Thoracic aorta (tissue), 2 donors: ENCODE measurements at regions not wholly inside any gene's neighbourhood (a gene's known extent, or its start where the extent isn't known, plus 50 kb on each side); places are given as distances from the start of the nearest gene placed in this dataset.
A peak's percentile ranks its signal among the peaks of the same experiment; 100 is the strongest.

Experiments used
- ATAC-seq: fragments of 150-250 bp; one replicate; pipeline ENCODE4 v1.8.0; 2017; ENCODE audit warnings: low read depth; ENCODE audit not compliant: insufficient number of reproducible peaks, low FRiP score
- DNase-seq: peaks from one replicate; pipeline ENCODE4 v3.0.0-alpha.2; 2020; ENCODE audit warnings: low spot score
- H3K27ac ChIP-seq, 2 donors: fragments of 200-600 bp; sonication (generic); 1 replicate in 1 of 2; 2 replicates in 1 of 2; pipeline ENCODE4 v1.5.1; 2016; ENCODE audit warnings: mild to moderate bottlenecking in 2 of 2, moderate library complexity in 2 of 2
- H3K27me3 ChIP-seq: fragments of 200-600 bp; sonication (generic); replicated peaks from 2 replicates; pipeline ENCODE4 v1.6.0; 2016; ENCODE audit warnings: mild to moderate bottlenecking; ENCODE audit not compliant: insufficient read depth
- H3K36me3 ChIP-seq: fragments of 200-600 bp; sonication (generic); one replicate; pipeline ENCODE4 v1.5.1; 2016
- H3K4me1 ChIP-seq, 2 donors: fragments of 200-600 bp; sonication (generic); 1 replicate in 1 of 2; 2 replicates in 1 of 2; pipeline versions ENCODE4 v1.5.1 to v1.6.0; 2016; ENCODE audit warnings: low read depth in 2 of 2, mild to moderate bottlenecking in 1 of 2; ENCODE audit not compliant: control insufficient read depth in 1 of 2
- H3K4me3 ChIP-seq: fragments of 200-600 bp; sonication (generic); 2 replicates; pipeline ENCODE4 v1.5.1; 2016; ENCODE audit warnings: mild to moderate bottlenecking
- H3K9me3 ChIP-seq: fragments of 200-600 bp; sonication (generic); 2 replicates; pipeline ENCODE4 v1.5.1; 2016
- TF ChIP-seq, protein P1 (sequence below): fragments of 200-600 bp; sonication (generic); IDR thresholded peaks from one replicate; pipeline ENCODE4 v1.5.1; 2019; ENCODE audit warnings: antibody characterized with exemption

- H3K9me3 ChIP-seq: no peaks in the 10 kb centered on the region
- DNase-seq (no peak), ATAC-seq (no peak)
- TF ChIP-seq, protein P1, sequence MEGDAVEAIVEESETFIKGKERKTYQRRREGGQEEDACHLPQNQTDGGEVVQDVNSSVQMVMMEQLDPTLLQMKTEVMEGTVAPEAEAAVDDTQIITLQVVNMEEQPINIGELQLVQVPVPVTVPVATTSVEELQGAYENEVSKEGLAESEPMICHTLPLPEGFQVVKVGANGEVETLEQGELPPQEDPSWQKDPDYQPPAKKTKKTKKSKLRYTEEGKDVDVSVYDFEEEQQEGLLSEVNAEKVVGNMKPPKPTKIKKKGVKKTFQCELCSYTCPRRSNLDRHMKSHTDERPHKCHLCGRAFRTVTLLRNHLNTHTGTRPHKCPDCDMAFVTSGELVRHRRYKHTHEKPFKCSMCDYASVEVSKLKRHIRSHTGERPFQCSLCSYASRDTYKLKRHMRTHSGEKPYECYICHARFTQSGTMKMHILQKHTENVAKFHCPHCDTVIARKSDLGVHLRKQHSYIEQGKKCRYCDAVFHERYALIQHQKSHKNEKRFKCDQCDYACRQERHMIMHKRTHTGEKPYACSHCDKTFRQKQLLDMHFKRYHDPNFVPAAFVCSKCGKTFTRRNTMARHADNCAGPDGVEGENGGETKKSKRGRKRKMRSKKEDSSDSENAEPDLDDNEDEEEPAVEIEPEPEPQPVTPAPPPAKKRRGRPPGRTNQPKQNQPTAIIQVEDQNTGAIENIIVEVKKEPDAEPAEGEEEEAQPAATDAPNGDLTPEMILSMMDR: no peak
- H3K4me3 ChIP-seq: no peak overlapping the region
- no peaks in the 10 kb centered on the region for H3K36me3 ChIP-seq
- no peaks in the 10 kb centered on the region for H3K27me3 ChIP-seq
- H3K27ac ChIP-seq: no peak overlapping the region
- peaks cover 5 to 13% of the 10 kb centered on the region in 2 donors for H3K4me1 ChIP-seq
These were observed 167.6 kb upstream of the WWC1 start for GRCh38 chr5:168123631-168124528.

DNA sequence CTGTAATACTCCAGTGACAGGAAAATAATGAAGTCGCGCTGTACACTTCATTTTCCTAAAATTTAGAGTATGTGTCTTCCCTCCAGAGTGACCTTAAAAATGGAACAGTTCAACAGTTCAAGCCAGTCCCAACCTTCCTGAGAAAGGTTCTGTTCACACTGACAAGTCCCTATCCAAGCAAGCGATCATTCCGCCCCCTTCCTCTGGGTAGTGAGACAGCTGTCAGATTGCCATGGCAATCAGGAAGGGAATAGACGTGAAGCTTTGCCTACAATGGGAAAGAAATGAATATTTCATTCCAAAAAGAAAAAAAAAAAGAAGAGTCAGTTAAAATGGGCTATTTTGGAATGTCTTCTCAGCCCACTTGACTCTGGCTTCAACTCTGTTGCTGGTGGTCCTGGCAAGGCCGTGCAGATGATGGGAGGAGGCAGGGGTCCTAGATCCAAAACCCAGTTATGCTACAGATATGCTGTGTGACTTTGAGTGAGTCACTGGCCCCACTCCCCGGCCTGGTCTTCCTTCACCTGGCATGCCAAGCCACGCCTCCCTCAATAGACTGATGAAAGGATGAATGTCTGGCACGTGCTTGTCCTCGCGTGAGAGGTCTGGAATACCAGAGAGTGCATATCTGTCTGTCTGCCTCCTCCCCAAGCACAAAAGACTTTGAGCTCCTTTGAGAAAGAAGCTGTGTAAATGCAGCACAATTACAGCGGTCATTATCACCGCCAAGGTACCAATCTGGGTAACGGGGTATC is 165.8 kb upstream of the WWC1 start:
- no peaks in the 10 kb centered on the region for H3K9me3 ChIP-seq
- no peak overlapping the region for H3K4me3 ChIP-seq
- no peak overlapping the region for H3K27ac ChIP-seq
- DNase-seq: no peak
- H3K4me1 ChIP-seq: peaks cover 5 to 15% of the 10 kb centered on the region in 2 donors
- no peaks in the 10 kb centered on the region for H3K27me3 ChIP-seq
- TF ChIP-seq, protein P1: no peak
- H3K36me3 ChIP-seq: no peaks in the 10 kb centered on the region
- no peak for ATAC-seq

DNA sequence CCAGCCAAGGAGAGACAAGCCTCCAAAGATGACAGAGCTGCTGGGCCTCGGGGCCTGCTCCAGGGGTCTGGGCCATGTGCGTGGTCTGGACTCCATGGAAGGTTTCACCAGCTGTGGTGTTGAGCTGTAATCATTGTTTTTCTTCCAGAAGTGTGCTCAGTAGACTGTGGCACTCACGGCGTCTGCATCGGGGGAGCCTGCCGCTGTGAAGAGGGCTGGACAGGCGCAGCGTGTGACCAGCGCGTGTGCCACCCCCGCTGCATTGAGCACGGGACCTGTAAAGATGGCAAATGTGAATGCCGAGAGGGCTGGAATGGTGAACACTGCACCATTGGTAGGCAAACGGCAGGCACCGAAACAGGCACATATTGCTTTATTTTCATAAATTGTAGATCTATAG is 164.8 kb upstream of the WWC1 start:
- no peaks in the 10 kb centered on the region for H3K36me3 ChIP-seq
- TF ChIP-seq, protein P1: no peak
- H3K27me3 ChIP-seq: no peaks in the 10 kb centered on the region
- peaks cover 5 to 15% of the 10 kb centered on the region in 2 donors for H3K4me1 ChIP-seq
- H3K9me3 ChIP-seq: no peaks in the 10 kb centered on the region
- H3K27ac ChIP-seq: no peak overlapping the region
- DNase-seq (no peak), ATAC-seq (no peak)
- no peak overlapping the region for H3K4me3 ChIP-seq

GRCh38 chr5:168128111-168128510 is 163.3 kb upstream of the WWC1 start:
- Histone ChIP-seq H3K27ac (no peak overlapping the region), H3K27me3 (no peaks in the 10 kb centered on the region), H3K4me3 (no peak overlapping the region), H3K36me3 (no peaks in the 10 kb centered on the region), H3K4me1 (peaks cover 5 to 15% of the 10 kb centered on the region in 2 donors), H3K9me3 (no peaks in the 10 kb centered on the region)
- ATAC-seq: no peak
- no peak for DNase-seq
- TF ChIP-seq, protein P1: no peak

DNA sequence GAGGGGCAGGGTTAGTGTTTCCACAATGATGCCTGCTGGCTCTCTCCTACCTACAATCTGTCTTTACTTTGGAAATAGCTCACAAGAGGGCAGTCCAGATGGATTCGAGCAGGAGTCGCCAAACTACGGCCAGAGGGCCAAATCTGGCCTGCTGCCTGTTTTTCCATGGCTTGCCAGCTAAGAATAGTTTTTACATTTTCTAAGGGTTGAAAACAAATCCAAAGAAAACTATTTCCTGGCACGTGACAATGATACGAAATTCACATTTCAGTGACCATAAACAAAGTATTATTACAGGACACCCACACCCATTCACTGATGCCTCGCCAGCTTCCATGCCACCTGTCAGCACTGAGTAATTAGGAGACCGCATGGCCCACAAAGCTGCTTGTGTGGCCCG is 162.9 kb upstream of the WWC1 start:
- no peaks in the 10 kb centered on the region for H3K9me3 ChIP-seq
- DNase-seq: no peak
- H3K36me3 ChIP-seq: no peaks in the 10 kb centered on the region
- peak; percentile 78 for ATAC-seq
- TF ChIP-seq, protein P1: no peak
- no peak overlapping the region for H3K27ac ChIP-seq
- no peaks in the 10 kb centered on the region for H3K27me3 ChIP-seq
- H3K4me3 ChIP-seq: no peak overlapping the region
- H3K4me1 ChIP-seq: peaks cover 5 to 15% of the 10 kb centered on the region in 2 donors
